Astrocyte of the cerebellum (primary cell): ENCODE measurements at regions not wholly inside any gene's neighbourhood (a gene's known extent, or its start where the extent isn't known, plus 50 kb on each side); places are given as distances from the start of the nearest gene placed in this dataset.

Experiments used
- DNase-seq: peaks from one replicate; pipeline ENCODE4 v3.0.0-alpha.2; 2011; ENCODE audit warnings: low read depth
- H3K4me3 ChIP-seq: 2 replicates; pipeline ENCODE4 v1.5.1; 2011; ENCODE audit warnings: mild to moderate bottlenecking, low read depth, low read length, moderate library complexity
- in situ Hi-C: cut with HindIII; loops from 2 replicates; pipeline ENCODE4 v1.10.0; 2017; ENCODE audit warnings: low sequenced_read_pairs
- TF ChIP-seq, protein P1 (sequence below): IDR thresholded peaks from 2 replicates; pipeline ENCODE4 v1.5.1; 2012; ENCODE audit warnings: low read length, low read depth, moderate library complexity, mild to moderate bottlenecking; ENCODE audit errors: missing control alignments

DNA sequence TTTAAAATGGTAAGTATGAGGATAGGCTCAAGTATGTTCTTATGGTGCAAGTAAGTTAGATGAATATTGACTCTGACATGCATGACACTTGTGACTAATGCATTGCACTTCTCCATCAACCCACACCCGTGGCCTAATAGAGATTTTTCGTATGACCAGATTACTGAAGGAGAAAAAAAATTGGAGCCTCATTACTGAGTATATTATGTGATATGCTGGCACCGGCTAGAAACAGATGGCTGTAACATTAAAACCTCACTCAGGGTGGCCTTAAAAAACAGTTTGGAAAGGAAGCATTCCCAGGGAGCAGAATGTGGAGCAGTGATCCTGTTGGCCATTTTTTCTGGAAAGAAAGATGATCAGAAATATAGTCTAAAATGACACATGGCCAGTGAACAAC, 766.4 kb downstream of the PRELID2 start:
- no peak for DNase-seq
- in situ Hi-C loops = no loop called here
- H3K4me3 ChIP-seq = no peak overlapping the region
- TF ChIP-seq, protein P1, sequence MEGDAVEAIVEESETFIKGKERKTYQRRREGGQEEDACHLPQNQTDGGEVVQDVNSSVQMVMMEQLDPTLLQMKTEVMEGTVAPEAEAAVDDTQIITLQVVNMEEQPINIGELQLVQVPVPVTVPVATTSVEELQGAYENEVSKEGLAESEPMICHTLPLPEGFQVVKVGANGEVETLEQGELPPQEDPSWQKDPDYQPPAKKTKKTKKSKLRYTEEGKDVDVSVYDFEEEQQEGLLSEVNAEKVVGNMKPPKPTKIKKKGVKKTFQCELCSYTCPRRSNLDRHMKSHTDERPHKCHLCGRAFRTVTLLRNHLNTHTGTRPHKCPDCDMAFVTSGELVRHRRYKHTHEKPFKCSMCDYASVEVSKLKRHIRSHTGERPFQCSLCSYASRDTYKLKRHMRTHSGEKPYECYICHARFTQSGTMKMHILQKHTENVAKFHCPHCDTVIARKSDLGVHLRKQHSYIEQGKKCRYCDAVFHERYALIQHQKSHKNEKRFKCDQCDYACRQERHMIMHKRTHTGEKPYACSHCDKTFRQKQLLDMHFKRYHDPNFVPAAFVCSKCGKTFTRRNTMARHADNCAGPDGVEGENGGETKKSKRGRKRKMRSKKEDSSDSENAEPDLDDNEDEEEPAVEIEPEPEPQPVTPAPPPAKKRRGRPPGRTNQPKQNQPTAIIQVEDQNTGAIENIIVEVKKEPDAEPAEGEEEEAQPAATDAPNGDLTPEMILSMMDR = no peak

DNA sequence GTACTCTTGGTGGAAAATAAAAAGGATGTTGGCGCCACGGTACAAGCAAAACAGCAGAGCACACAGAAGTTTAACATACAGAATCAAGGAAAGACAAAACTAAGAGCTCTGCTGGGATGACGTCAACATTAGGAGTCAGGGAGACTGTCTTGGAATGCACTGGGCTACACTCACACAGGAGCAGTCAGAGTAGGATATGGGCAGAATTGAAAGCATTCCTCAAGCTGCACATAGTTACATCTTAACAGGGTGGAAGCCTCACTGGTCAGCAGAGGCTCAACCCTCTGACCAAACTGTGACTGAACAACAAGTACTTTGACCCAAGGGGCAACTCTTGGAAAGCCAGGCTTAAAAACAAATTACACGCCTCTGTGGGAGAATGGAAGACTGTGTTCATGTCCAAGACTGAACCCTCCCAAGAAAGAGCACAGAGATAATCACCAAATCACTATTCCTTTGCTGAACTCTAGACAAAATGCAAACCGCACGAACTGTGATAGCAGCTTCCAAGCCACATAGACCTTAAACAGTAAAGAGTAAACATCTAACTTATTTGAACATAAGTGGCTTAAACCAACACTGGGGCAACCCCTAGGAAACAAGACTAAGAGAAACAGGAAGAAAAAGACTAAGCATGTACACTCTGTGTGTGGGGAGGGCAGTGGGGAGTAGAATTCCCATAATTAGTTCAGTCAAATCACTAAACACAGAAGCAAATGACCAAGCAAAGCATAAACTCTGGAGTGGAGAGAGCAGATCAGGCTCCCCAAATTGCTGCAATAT, 772.7 kb downstream of the PRELID2 start:
- DNase-seq = peak; percentile 31
- in situ Hi-C loops = no loop called here
- no peak overlapping the region for H3K4me3 ChIP-seq
- TF ChIP-seq, protein P1 = no peak

DNA sequence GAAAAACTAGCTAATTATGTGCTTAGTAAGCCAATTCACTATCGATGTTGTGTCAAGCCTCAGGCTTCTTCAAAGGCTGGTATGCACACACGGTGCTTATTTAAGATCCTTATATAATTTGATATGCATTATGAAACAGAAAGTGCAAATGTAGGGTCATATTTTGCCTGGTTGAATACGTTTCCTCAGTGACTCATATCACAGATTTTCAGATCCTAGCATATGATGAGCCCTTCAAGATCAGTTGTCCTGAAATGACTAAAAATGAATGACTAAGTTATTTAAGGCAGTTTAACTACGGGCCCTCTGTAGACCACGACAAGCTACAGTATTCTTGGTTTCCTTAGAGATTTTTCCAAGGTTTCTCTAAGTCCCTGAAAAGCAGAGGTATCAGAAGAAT, 778.3 kb downstream of the PRELID2 start:
- in situ Hi-C loops = no loop called here
- TF ChIP-seq, protein P1 = no peak
- H3K4me3 ChIP-seq = no peak overlapping the region
- DNase-seq = no peak

DNA sequence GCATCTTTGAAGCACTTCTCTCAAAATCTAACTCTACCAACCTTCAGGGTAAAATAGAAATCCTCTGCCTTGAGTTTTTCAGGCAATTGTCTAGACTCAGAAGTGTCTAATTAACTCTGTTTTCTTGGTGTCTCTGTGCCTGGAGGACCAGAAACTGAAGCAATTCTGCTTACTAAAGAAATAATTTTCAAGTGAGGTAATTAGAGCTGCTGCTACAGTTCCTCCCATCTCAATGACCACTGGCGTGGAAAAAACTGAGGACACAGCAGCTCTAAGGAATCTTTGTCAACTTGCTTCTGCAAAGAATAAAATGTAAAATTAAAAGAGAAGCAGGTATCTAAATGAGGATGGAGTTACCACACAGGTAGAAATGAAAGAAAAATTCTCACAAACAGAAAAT, 785.0 kb downstream of the PRELID2 start:
- DNase-seq = no peak
- no peak overlapping the region for H3K4me3 ChIP-seq
- TF ChIP-seq, protein P1 = no peak
- in situ Hi-C loops = no loop called here

DNA sequence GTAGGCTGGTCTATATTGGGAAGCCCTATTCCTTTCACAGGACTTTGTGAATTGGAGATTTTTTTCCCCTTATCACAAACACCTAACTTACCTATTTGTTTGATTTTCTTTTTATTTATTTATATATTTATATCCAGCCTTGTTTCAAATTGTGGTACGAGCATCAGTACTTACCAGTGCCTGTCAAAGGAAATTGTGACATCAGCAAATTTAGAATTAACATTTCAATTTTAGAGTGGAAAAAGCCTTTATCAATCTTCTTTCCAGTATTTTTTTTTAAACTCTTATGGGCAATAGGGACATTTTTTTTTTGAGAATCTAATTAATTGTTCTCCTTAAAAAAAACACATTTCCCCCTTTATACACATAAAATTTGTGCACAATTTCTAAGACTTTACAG, 790.2 kb downstream of the PRELID2 start:
- DNase-seq = no peak
- TF ChIP-seq, protein P1 = no peak
- in situ Hi-C loops = no loop called here
- H3K4me3 ChIP-seq = no peak overlapping the region

DNA sequence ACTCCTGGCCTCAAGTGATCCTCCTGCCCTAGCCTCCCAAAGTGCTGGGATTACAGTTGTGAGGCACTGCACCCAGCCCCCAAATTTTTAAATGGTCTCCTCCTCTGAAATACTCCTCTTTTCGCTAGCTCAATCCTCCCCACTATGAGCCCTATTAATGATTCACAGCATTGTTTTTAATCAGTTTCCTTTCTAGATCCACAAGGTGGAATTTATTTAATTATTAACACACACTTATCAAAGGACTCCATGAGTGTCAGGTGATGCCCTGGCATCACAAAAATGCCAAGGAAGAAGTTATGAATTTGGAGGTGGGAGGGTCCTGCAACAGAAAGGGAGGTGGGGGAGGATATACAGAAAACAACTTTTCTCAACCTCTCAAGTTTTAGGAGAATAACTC, 806.5 kb downstream of the PRELID2 start:
- in situ Hi-C loops = no loop called here
- TF ChIP-seq, protein P1 = no peak
- no peak overlapping the region for H3K4me3 ChIP-seq
- no peak for DNase-seq

DNA sequence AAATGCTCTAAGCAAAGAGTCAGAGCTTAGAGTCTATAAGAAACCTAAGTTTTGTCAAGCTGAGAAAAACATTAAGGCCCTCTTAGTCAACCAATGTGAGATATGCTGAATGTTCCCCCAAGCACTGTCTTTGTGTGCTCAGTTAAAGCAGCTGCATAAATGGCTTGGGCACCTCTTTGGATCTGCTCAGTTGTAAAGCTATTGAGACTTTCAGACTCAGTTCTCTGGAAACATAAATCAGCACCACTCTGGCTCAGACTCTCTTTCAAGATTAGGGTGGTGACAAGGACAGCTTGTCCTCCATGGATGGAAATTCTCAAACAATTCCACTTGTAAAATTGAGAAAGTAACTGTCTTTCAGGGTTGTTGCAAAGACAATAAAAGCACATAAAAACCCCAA, 807.9 kb downstream of the PRELID2 start:
- no peak for DNase-seq
- TF ChIP-seq, protein P1 = no peak
- no peak overlapping the region for H3K4me3 ChIP-seq
- in situ Hi-C loops = no loop called here
